AG08395 (cell line): ENCODE measurements at regions not wholly inside any gene's neighbourhood (a gene's known extent, or its start where the extent isn't known, plus 50 kb on each side); places are given as distances from the start of the nearest gene placed in this dataset.

ENCODE experiments used
- DNase-seq: peaks from one replicate; pipeline ENCODE4 v3.0.0; 2012; ENCODE audit warnings: mixed read lengths, low spot score

DNA sequence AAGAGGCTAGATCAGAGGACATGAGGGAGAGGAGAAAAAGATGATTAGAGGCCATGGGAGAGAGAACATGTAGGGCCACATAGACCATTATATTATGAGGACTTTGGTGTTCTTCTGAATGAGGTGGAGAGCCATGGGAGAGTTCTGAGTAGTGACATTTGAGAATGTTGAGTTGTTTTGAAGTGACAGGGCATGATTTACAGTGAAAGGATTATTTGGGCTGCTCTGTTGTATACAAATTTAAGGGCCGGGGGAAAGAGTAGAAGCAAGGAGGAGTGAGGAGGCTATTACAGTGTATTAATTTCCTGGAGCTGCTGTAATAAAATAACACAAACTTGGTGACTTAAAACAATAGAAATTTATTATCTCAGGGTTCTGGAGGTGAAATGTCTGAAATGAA is 102.5 kb upstream of the RGS4 start:
- no peak for DNase-seq

DNA sequence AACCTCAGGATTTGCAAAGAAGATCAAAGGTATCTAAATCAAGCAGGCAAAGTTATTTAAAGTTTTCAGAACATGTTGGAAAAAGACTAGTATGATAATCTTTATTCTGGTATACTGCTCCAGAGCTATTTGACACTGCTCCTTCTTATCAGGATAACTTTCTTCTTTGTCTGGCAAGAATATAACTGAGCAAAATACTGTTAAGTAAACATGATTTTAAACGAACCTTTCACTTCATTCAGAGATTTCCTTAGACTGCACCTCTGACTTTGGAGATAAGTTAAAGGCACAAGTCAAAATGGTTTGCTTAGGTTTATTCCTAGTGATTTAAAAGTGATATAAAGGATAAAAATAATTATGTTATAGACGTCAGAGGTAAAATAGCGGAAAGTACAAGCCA is 103.9 kb upstream of the CCDC190 start:
- DNase-seq = no peak

DNA sequence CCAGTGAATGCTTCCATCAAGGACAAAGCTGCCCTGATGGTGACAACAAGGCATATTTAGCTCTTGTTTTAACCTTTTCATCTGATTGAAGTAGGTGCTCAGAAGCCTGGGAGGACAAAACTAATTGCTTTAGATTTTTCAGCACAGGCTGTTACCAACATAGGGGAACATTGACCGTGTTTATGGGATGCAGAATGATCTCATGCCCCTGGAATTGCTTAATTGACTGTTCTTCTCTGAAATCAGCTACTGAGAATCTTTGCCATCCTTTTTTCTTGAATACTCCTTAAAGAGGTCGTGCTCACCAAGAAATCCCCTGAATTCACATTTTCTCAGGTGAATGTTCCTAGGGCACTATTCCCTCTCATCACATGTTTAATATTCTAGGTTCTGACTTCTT is 95.9 kb upstream of the CCDC190 start:
- DNase-seq = peak; percentile 38

DNA sequence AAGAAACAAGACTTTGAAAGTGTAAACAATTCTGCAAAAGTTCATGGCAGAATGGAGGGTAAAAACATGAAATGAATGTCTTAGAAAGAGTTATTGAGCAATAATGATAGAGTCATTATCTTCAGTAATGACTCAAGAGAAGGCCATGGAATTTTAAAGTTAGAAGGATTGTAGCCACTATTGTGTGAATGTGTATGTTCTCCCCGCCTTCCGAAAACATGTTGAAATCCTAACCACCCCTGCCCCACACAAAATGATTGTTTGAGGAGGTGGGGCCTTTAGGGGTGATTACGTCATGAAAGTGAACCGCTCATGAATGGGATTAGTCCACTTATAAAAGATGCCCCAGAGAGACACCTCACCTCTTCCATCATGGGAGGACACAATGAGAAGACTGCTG is 93.8 kb upstream of the CCDC190 start:
- no peak for DNase-seq

DNA sequence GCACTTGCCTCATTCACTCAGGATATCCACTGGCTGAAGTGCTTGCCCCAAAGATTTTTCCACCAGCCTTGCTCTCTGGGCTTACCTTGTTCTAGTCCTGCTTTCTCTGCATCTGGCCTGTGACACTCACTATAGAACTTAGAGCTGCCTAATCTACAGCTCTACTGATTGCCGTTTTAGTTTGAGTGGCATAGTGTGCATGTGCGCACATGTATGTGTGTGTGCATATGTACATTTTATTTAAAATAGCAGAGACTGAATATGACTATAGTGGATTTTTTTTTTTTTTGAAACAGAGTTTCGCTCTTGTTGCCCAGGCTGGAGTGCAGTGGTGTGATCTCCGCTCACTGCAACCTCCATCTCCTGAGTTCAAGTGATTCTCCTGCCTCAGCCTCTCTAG is 92.0 kb upstream of the CCDC190 start:
- no peak for DNase-seq

DNA sequence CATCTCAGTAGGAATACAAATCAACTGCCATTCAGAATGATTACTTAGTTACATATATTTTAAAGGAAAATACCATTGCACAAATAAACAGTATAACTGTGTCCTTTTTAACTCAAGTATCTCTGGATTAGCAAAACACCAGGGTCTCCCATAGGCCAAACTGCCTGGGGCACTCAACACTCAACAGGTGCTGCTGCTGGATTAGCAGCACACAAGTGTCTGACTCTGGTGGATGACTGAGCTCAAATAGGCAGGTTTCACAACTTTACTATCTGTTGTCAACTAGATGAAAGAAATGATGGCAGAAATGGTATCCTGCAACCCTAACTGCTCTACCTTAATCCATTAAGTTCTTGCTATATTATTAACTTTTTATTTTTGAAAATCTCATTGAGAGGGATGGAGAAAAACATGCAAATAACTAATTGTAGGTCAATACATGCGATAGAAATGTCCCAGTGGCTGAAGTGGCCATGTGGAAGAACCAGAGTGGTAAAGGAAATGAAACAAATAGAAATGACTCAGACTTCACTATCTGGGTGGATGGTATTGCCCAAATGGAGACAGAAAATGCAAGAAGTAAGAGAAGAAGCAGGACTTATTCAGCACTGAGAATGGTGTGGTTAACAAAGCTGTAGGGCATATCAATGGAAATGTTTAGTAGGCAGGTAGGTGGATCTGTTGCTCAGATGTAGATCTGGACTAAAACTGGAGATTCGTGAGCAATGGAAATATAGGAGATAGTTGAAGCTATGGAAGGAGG is 90.8 kb upstream of the CCDC190 start:
- no peak for DNase-seq

DNA sequence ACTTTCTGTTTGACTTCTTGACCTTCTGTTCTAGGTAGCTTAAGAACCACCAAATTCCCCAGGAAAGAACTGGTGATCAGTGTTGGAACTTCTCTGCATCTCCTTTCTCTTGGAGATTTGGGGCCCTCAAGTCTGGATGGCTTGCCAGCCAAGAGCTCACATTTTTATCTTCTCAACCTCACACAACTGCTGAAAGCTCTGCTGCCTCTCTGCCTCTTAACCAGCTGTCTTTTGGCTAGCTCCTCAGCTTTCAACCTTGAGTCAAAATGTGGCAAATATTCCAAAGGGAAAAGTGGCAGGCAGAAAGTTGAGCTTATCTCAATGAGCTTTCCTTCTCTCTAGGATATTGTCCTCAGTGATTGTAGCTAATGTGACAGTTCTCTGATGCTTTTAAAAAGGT is 89.2 kb upstream of the CCDC190 start:
- no peak for DNase-seq

DNA sequence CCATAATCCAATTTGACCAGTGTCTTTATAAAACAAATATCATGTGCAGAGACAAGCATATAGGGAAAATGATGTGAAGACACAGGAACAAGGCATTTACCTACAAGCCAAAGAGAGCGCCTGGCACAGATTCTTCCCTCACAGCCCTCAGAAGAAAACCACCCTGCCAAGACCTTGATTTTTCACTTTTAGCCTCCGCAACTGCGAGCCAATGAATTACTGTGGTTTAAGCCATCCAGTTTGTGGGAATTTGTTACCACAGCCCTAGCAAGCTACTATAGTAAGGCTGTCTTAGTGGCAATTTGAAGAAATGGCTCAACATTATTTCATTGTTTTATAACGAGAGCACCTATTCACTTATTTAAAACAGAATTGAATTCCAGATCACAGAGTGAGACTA is 85.7 kb upstream of the CCDC190 start:
- DNase-seq = no peak

DNA sequence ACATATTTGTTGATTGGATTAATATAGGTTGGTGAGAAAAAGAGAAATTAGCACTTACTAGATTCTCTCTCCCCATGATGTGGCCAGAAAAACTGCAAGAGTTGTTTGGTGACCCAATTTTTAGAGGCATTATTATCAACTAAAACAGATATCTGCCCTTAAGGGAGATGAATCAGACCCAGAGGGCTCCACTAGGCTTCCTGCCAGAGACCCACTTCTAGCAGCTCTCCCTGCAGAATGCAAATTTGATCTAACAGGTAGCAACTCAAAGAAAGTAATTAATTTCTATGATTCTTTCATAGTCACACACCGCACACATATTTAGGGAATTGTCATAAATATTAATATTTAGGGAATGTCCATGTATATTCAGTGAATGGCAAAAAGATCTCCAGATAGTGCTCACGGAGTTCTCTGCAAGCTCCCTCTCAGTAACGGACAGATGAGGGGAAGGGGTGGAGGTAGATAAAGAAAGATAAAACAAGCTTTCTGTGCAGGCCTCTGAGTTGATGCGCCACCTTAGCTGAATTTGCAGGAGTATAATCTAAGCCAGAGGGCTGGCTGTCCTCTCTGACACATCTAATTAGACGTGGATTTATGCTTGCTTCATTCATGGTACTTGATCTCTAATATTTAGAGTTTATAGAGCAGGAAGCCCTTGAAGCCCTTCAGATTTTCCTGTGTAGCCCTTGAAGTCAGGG is 84.1 kb upstream of the CCDC190 start:
- no peak for DNase-seq

DNA sequence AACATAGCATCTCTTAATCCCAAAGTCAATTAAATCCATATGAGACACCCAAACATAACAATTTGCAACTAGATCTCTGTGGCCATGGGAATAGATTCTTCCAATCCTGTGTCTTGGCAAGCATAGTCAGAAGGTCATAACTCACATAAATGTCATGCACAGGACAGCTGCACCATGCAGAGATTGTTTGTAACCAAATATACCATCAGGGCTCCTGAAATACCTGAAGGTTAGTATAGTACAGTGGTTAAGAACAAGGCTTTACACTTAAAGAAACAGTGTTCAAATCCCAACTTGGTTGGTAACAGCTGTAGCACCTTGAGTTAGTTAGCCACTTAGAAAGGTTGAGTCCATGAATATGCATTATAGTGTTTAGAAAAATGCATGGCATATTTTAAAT is 82.6 kb upstream of the CCDC190 start:
- no peak for DNase-seq

DNA sequence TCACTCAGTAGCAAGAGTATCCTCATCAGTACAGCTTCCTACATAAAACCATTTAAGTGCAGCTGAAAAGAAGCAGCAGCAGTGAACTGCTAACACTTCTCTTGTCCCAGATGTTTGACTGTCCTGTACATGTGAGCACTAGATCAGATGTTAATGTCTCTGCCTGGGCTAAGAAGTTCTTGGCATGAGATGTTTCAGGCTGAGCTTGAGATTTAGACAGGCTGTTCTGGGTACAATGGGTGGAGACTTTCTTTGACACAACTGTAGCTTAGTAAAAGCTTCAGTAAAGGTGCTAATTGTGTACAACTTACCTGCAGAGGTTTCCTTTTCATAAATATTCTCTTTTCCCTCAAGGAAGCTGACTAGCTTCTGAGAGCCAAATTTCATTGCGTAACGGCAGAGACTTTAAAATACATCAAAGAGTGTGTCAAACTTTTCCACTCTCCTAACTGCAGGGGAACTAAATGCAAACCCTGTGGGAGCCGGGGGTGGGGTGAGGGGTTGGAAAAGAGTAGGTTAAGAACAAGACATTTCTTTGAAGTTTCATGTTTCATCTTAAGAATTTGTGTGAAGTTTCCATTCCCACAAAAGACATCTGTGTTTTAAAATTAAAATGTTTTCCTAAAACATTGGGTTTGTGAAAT is 82.1 kb upstream of the CCDC190 start:
- peak; percentile 14 for DNase-seq

DNA sequence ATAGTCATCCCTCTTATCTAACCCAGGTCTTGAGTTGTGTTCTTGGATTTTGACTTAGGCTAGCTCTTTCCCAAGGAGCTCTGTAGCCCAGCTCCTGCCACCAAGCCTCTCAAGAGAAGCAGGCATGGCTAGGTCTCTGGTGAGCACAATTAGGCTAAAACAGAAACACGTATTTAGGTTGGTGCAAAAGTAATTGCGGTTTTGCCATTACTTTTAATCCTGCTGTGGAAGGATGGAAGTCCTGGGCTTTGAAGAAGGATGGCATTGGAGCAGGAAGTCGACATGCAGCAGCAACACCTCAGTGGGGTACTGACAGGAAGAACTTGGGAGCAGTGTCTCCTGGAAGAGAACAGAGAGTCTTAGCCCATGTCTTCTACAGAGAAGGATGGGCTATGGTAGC is 80.0 kb upstream of the CCDC190 start:
- no peak for DNase-seq

DNA sequence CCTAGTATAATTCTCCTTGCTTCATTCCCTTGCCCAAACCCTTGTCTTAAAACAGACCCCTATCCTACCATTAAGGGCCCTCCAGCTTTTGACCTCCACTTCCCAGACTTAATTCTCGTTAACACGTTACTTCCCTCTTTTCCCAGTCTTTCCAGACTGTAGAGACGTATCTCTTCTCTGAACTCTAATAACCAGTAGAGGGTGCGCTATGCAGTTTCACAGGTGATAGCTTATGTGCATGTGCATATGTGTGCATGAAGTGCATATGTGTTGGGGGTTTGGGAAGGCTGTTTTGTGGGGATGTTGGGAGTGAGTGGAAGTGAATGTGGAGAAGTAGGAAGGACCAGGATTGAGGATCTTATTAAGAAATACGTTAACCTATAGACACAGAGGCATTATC is 78.1 kb upstream of the CCDC190 start:
- DNase-seq = no peak

DNA sequence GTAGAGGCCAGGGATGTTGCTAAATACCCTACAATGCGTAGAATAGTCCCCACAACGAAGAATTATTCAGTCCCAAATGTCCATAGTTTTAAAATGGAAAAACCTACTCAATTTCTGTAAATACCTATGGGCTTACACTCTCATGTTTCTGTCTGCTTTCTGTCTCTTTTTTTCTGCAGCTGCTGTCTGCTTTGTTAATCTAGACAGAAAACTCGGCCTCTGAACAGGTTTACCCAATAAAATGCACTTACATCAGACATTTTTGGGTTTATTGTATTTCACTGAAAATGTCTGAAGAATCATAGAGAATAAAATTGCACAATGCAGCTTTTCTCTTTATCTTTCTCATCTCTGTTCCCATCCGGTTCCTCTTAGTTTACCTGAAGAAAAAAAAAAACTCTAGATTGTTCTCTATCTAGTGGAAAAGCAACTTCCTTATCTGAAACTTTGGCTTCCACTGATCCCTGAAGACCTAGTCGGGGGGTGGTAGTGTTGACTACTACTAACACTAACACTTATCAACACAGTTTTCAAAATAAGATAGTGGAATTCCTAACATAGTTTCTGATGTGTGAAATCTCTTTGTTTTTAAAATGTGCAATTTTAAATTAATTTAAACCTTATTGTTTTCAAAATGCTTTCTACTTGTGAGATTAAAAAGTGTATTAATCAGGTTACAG is 76.9 kb upstream of the CCDC190 start:
- no peak for DNase-seq

DNA sequence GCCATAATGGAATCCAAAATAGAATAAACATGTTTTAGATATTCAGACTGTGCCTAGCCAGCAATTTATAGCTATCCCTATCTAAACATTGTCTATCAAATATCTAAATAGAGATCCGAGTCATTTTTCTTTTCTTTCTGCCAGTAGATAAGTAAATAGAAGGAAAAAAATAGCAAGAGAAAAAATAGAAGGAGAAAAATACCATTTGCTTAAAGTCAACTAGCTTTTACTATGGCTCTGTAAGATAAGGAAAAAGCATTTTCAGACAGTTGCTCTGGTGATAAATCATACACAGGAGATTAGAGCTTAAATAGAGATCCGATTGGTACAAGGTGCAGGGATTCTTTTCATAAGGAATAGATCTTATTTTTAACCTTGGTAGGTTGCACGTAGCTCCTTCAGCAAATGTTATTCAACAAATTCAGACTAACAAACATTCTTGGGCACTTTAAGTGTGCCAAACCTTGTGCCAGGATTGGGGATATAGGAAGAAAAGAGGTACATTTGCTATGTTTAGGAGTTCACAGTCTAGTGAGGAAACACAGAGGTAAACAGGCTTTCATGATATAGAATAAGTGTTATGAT is 70.1 kb upstream of the CCDC190 start:
- DNase-seq = no peak

DNA sequence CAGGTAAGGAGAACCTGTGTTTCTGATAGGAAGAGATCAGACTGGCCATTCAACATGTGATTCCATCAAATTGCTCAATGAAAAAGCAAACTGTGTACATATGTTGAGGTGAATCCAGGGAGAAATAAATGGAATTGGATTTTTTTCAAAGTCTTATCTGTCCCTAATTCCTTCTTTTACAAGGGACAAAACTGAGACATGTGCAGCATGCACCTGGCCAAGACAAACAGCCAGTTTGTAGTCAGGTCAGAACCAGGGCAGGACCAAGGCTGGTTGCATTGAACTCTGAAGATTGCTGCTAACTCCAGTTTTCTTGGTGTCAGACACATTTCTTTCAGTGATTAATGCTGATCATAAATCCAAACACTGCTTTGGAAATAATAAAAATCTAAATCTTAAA is 69.6 kb upstream of the CCDC190 start:
- DNase-seq = no peak

DNA sequence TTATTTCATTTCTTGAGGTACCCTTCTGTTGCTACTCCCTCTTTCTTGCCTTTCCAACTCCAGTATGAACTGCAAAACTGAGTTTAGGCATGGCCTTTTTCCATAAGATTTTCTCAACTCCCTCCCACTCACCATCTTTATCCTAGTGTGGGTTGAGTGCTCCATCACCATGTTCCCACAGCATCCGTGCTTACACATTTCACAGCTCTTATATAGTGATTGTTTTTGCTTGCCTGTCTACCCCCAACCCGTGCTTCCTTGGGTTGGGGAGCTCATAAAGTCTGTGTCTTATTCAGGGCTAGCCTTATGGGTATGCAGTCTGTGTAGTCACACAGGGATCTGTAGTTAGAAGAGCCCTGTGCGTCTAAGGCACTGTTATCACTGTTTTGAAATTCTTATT is 68.2 kb upstream of the CCDC190 start:
- DNase-seq = no peak

DNA sequence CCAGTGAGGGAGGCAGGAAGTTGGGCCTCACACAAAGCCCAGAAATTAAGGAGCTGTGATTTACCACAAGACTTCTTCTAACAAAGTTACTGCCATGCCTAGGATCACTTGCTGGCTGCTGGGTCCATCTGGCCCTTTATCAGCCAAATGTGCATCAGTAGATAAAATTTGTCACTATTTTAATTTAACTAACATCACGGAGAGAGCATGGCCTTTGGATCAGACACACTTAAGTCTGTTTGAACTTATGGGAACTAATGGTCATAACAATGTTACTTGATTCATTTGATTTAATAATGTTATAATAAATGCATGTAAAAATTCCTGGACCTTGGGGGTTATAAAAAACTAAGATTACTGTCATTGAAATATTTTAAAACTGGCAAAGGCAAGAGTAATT is 67.2 kb upstream of the CCDC190 start:
- DNase-seq = no peak

DNA sequence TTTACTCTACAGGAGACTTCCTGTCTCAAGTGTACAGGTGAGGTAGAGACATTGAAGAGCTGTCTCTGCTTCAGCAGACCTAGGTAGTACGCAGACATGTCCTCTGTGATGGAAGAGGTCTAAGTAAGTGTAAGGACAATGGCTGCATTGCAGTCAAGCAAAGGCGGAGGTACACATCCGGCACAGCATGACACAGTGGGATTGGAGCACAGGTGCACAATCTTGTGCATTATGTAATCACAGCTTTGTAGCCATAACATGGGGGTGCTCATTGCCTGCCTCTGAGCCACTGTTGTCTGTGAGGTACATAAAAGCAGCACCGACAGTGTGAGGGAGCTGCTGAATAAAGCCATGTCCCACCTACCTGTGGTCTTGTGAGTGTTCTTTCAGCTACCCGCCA is 66.4 kb upstream of the CCDC190 start:
- no peak for DNase-seq

DNA sequence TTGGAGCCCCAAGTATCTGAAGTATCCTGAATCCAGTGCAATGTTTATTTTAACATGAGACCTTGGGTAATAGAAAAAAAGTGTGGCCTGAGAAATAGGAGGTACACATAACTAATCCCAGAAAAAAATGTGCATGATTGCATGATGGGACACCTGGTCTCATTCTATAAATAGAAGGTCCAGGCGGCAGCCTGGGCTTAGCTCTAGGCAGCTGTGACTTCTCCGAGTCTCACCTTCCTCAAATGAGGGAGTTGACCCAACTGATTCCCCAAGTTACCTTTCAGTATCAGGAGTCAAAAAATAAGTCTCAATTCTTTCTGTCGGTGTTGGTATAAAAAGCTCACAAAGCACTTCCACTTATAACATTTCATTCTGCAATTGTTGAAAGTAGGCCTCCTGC is 65.9 kb upstream of the CCDC190 start:
- DNase-seq = no peak

DNA sequence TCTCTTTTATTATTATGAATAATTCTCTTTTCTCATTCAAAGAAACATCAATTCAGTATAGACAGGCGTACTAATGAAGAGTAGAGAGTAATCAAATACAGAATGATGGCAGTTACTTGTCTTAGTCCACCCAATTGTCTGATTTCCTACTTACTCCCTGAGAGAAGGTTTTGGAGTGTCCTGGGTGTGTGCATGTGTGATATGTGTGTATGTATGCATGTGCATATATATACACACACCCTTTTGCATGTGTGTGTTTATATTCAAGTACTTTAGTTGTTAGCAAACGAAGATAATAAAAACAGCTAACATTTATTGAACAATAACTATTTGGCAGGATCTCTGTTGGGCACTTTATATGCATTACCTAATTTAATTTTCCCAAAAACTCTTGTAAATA is 63.2 kb upstream of the CCDC190 start:
- no peak for DNase-seq

DNA sequence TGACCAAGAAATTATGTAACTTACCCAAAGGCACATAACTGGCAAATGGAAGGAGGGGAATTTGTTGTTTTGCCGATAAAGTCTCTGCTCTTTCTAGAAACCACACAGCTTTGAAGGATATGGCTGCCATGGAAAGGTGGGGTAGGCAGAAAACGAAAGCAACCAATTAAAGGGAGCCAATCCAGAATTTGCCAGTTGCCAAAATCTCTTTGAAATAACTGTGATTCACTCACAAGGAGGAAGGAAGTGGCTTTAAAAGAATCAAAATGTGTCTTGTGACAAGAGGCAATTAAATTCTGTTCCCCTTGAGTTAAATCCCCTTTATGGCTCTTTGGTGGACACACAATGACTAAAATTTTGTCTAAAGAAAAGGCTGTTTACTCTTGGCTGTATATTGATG is 61.2 kb upstream of the CCDC190 start:
- peak; percentile 30 for DNase-seq

DNA sequence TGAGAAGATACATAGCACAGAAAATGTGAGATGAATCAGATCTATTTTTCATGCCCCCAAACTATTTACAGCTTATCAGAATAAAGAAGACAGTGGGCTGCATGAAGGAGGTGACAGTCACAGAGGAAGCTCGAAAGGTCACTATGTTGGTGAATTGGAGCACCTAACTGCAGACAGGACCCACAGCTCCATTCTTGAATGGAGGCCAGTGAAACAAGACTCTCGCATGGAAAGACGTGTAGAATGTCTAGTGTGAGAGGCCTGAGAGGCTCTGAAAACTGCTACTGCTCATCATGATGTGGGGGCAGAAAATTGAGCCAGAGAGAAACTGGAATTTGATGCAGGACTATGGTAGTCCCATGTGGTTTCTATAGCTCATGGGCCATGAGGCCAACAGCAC is 60.3 kb upstream of the CCDC190 start:
- DNase-seq = no peak
